Panc1 (cell line): ENCODE measurements at regions not wholly inside any gene's neighbourhood (a gene's known extent, or its start where the extent isn't known, plus 50 kb on each side); places are given as distances from the start of the nearest gene placed in this dataset.

Experiments used
- ATAC-seq: fragments of 200-7000 bp; cut with Tn5 transposase; 2 replicates; pipeline ENCODE4 v1.9.1; 2020; ENCODE audit warnings: mild to moderate bottlenecking, moderate library complexity
- BruUV-seq: library from RNA; stranded (reverse); fragments of 400-500 nt; replicated peaks from 2 replicates; lab custom pipeline; 2021; lab: Mats Ljungman, UMichigan
- CTCF ChIA-PET: fragments of 300-600 bp; sonication (Branson Sonifier 250); formaldehyde crosslinking; loops from one replicate; lab custom pipeline; 2022; ENCODE audit warnings: antibody characterized with exemption; lab: Charles Lee
- POLR2A ChIA-PET: fragments of 300-600 bp; sonication (Branson Sonifier 250); formaldehyde crosslinking; loops from one replicate; lab custom pipeline; 2022; ENCODE audit warnings: antibody characterized with exemption; lab: Charles Lee
- DNase-seq: peaks from one replicate; pipeline ENCODE4 v3.0.0-alpha.2; 2010; ENCODE audit warnings: low read depth, low spot score
- H3K27ac ChIP-seq: 2 replicates; pipeline ENCODE4 v1.5.1; 2011; ENCODE audit warnings: mild to moderate bottlenecking, low read length, inconsistent platforms
- H3K27me3 ChIP-seq: fragments of 200-500 bp; sonication (Bioruptor generic); 2 replicates; pipeline ENCODE4 v1.6.0; 2014; ENCODE audit warnings: low read length, inconsistent platforms; ENCODE audit not compliant: control insufficient read depth, insufficient read depth
- H3K36me3 ChIP-seq: fragments of 200-500 bp; sonication (Bioruptor generic); 2 replicates; pipeline ENCODE4 v1.5.1; 2014; ENCODE audit warnings: inconsistent platforms, mild to moderate bottlenecking, low read length, moderate library complexity; ENCODE audit not compliant: control insufficient read depth, insufficient read depth
- H3K4me1 ChIP-seq: 2 replicates; pipeline ENCODE4 v1.5.1; 2011; ENCODE audit warnings: inconsistent platforms, mild to moderate bottlenecking, low read length, moderate library complexity; ENCODE audit not compliant: control insufficient read depth, insufficient read depth
- H3K4me3 ChIP-seq, 2 experiments: 2 replicates each; pipeline ENCODE4 v1.5.1; 2011 to 2012; ENCODE audit warnings: low read depth in 2 of 2, low read length in 2 of 2, mild to moderate bottlenecking in 2 of 2, inconsistent platforms in 1 of 2, moderate library complexity in 1 of 2
- H3K9me3 ChIP-seq: fragments of 200-500 bp; sonication (Bioruptor generic); 2 replicates; pipeline ENCODE4 v1.5.1; 2014; ENCODE audit warnings: low read depth, mild to moderate bottlenecking, inconsistent platforms, low read length, moderate library complexity; ENCODE audit not compliant: control insufficient read depth, insufficient read depth
- POLR2AphosphoS5 ChIP-seq: IDR thresholded peaks from 2 replicates; pipeline ENCODE4 v1.6.1; 2012; ENCODE audit warnings: mild to moderate bottlenecking, low read depth, low read length, moderate library complexity
- in situ Hi-C: cut with HindIII; loops from 2 replicates; pipeline ENCODE4 v1.10.0; 2016; ENCODE audit warnings: low sequenced_read_pairs, low pct_unique_long_range_greater_than_20kb
- intact Hi-C: fragments of 100-400 bp; cut with micrococcal nuclease; formaldehyde crosslinking; loops from one replicate; pipeline ENCODE4 v1.10.0; 2022; ENCODE audit not compliant: unreplicated experiment
- TF ChIP-seq, protein P1 (sequence below), 2 experiments: IDR thresholded peaks; 2 replicates each; pipeline ENCODE4 v1.6.1; 2011 to 2012; ENCODE audit warnings: low read depth in 2 of 2, control low read depth in 1 of 2, low read length in 1 of 2, mild to moderate bottlenecking in 1 of 2, moderate library complexity in 1 of 2; ENCODE audit not compliant: insufficient read depth in 1 of 2
- TF ChIP-seq, protein P2 (sequence below): fragments of 450-650 bp; IDR thresholded peaks from 2 replicates; pipeline ENCODE4 v1.5.1; 2017; ENCODE audit warnings: mild to moderate bottlenecking

DNA sequence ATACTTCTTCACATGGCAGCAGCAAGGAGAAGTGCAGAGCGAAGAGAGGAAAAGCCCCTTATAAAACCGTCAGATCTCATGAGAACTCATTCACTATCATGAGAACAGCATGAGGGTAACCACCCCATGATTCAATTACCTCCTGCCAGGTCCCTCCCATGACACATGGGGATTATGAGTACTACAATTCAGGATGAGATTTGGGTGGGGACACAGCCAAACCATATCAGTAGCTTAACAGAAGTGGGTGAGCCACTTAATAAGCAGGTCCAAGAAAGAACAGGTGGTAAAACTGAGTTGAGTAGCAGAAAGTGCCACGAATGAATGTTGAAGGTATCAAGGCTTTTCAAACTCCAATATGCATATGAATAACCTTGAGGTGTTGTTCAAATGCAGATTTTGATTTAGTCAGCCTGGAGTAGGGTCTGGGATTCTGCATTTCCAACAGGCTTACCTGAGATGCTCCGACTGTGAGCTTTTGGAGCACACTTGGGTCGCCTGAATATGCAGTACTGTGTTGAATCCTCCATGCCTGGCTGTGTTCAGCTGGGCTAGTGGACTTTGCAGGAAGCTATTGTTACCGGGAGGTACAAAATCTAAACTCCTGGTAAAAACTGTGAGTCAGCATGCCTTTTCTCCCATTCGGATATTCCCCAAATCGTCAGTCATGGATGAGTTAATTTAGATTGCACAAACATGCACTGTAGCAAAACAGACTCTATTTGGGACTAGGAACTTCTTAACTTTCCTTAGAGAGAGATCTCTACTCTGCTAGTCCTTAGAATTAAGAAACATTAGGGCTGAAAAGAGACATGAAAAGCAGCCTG is 69.0 kb upstream of the PRKCQ start:
- POLR2A ChIA-PET, result no interaction called here
- intact Hi-C loops, result no loop called here
- H3K36me3 ChIP-seq, result no peaks in the 10 kb centered on the region
- H3K27ac ChIP-seq, result no peak overlapping the region
- H3K9me3 ChIP-seq, result no peaks in the 10 kb centered on the region
- no peak for ATAC-seq
- CTCF ChIA-PET, result interaction anchor here (0.7 kb wide), 1 partner anchor 56 kb away, joined by 3 read pairs; no protein-coding TSS in a partner anchor
- BruUV-seq, result no TSS peak
- H3K27me3 ChIP-seq, result no peaks in the 10 kb centered on the region
- H3K4me3 ChIP-seq, result no peak overlapping the region
- in situ Hi-C loops, result no loop called here
- H3K4me1 ChIP-seq, result no peaks in the 10 kb centered on the region
- DNase-seq, result no peak
- TF ChIP-seq, protein P1, sequence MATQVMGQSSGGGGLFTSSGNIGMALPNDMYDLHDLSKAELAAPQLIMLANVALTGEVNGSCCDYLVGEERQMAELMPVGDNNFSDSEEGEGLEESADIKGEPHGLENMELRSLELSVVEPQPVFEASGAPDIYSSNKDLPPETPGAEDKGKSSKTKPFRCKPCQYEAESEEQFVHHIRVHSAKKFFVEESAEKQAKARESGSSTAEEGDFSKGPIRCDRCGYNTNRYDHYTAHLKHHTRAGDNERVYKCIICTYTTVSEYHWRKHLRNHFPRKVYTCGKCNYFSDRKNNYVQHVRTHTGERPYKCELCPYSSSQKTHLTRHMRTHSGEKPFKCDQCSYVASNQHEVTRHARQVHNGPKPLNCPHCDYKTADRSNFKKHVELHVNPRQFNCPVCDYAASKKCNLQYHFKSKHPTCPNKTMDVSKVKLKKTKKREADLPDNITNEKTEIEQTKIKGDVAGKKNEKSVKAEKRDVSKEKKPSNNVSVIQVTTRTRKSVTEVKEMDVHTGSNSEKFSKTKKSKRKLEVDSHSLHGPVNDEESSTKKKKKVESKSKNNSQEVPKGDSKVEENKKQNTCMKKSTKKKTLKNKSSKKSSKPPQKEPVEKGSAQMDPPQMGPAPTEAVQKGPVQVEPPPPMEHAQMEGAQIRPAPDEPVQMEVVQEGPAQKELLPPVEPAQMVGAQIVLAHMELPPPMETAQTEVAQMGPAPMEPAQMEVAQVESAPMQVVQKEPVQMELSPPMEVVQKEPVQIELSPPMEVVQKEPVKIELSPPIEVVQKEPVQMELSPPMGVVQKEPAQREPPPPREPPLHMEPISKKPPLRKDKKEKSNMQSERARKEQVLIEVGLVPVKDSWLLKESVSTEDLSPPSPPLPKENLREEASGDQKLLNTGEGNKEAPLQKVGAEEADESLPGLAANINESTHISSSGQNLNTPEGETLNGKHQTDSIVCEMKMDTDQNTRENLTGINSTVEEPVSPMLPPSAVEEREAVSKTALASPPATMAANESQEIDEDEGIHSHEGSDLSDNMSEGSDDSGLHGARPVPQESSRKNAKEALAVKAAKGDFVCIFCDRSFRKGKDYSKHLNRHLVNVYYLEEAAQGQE (IDR thresholded peaks at IDR 0.05; ENCODE audit: insufficient read depth in 1 of 2, low read depth in 2 of 2, low read length in 1 of 2), result no peak
- no peak for TF ChIP-seq POLR2AphosphoS5

DNA sequence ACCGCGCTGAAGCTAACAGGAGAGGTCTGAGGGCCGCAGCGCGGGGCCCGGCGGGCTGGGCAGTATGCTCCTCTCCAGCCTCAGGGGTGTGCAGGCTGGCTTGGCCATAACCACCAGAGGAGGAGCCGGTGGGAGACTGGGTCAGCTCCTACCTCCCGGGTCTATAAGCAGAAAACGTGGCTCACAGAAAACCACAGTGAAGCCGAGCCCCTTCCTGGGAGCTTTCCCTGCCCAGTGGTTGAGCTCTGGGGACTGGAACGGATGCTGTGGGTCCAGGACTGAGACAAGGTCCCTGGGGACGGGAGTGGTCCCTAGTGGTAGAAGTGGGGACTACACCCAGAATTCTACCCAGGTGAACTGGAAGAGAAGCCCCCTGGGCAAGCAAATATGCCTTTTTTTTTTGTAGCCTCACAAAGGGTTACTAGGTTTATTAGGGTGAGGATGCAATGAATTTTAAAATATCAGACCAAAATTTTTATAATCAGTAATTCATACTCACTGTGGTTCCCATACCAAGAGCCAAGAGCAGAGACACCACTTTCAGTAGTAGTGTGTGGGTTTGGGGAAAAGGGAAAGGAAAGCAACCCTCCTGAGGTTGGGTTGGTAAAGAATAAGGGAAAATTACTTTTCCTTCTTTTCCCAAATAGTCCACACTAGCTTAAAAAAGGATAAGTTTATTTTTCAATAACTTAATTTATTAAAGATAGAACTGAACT is 67.9 kb upstream of the PRKCQ start:
- CTCF ChIA-PET, result no interaction called here
- 0 out of 2 replicates have a peak, but pooled peaks have one; percentile 45 for ATAC-seq
- intact Hi-C loops, result no loop called here

More for the DNA sequence above, 67.9 kb upstream of the PRKCQ start:
- Histone ChIP-seq H3K9me3 (no peaks in the 10 kb centered on the region), H3K4me1 (no peaks in the 10 kb centered on the region), H3K27me3 (no peaks in the 10 kb centered on the region), H3K27ac (no peak overlapping the region), H3K36me3 (no peaks in the 10 kb centered on the region), H3K4me3 (no peak overlapping the region)
- in situ Hi-C loops, result no loop called here
- POLR2A ChIA-PET, result no interaction called here
- no peak for DNase-seq
- TF ChIP-seq, protein P2, sequence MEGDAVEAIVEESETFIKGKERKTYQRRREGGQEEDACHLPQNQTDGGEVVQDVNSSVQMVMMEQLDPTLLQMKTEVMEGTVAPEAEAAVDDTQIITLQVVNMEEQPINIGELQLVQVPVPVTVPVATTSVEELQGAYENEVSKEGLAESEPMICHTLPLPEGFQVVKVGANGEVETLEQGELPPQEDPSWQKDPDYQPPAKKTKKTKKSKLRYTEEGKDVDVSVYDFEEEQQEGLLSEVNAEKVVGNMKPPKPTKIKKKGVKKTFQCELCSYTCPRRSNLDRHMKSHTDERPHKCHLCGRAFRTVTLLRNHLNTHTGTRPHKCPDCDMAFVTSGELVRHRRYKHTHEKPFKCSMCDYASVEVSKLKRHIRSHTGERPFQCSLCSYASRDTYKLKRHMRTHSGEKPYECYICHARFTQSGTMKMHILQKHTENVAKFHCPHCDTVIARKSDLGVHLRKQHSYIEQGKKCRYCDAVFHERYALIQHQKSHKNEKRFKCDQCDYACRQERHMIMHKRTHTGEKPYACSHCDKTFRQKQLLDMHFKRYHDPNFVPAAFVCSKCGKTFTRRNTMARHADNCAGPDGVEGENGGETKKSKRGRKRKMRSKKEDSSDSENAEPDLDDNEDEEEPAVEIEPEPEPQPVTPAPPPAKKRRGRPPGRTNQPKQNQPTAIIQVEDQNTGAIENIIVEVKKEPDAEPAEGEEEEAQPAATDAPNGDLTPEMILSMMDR, result peak; percentile 69
- TF ChIP-seq POLR2AphosphoS5, result no peak
- TF ChIP-seq, protein P1 (IDR thresholded peaks at IDR 0.05; ENCODE audit: insufficient read depth in 1 of 2, low read depth in 2 of 2, low read length in 1 of 2), result no peak
- no TSS peak for BruUV-seq
